HEK293 (cell line): ENCODE measurements at regions not wholly inside any gene's neighbourhood (a gene's known extent, or its start where the extent isn't known, plus 50 kb on each side); places are given as distances from the start of the nearest gene placed in this dataset.

Experiments
- GLIS1 ChIP-seq: fragments of 450-650 bp; formaldehyde crosslinking; IDR thresholded peaks from 2 replicates; pipeline ENCODE4 v1.5.1; 2016; ENCODE audit warnings: missing biosample characterization, missing genetic modification characterization
- KLF16 ChIP-seq: fragments of 450-650 bp; formaldehyde crosslinking; IDR thresholded peaks from 2 replicates; pipeline ENCODE4 v1.5.1; 2017; ENCODE audit warnings: missing biosample characterization, missing genetic modification characterization
- MYNN ChIP-seq: fragments of 450-650 bp; formaldehyde crosslinking; IDR thresholded peaks from 2 replicates; pipeline ENCODE4 v1.5.1; 2016; ENCODE audit warnings: missing biosample characterization, missing genetic modification characterization, borderline replicate concordance
- ZNF350 ChIP-seq: fragments of 450-650 bp; formaldehyde crosslinking; IDR thresholded peaks from 2 replicates; pipeline ENCODE4 v1.5.0; 2017; ENCODE audit warnings: missing biosample characterization, mild to moderate bottlenecking, missing genetic modification characterization
- TF ChIP-seq, protein P1 (sequence below): fragments of 450-650 bp; formaldehyde crosslinking; IDR thresholded peaks from 2 replicates; pipeline ENCODE4 v1.5.1; 2016; ENCODE audit warnings: missing biosample characterization, missing genetic modification characterization

DNA sequence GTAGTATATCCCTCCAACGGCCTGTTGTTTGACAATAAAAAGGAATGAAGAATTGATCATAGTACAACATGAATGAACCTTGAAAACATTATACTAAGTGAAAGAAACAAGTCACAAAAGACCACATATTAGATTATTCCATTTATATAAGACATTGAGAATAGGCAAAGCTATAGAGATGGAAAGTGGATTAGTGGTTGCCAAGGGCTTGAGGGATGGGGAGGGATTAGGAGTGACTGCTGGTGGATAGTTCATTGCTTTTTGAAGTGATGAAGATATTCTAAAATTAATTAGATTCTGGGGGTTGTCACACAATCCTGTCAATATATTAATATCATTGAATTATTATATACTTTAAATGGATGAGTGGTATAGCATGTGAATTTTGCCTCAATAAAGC lies 142.5 kb upstream of the DPT start:
- TF ChIP-seq GLIS1 (tag by site-specific recombination) (no peak), ZNF350 (tag by site-specific recombination) (no peak), MYNN (tag by site-specific recombination) (no peak), KLF16 (tag by site-specific recombination) (no peak)
- TF ChIP-seq, protein P1, sequence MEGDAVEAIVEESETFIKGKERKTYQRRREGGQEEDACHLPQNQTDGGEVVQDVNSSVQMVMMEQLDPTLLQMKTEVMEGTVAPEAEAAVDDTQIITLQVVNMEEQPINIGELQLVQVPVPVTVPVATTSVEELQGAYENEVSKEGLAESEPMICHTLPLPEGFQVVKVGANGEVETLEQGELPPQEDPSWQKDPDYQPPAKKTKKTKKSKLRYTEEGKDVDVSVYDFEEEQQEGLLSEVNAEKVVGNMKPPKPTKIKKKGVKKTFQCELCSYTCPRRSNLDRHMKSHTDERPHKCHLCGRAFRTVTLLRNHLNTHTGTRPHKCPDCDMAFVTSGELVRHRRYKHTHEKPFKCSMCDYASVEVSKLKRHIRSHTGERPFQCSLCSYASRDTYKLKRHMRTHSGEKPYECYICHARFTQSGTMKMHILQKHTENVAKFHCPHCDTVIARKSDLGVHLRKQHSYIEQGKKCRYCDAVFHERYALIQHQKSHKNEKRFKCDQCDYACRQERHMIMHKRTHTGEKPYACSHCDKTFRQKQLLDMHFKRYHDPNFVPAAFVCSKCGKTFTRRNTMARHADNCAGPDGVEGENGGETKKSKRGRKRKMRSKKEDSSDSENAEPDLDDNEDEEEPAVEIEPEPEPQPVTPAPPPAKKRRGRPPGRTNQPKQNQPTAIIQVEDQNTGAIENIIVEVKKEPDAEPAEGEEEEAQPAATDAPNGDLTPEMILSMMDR (tag by site-specific recombination), result no peak
